ENCODE measurements at regions not wholly inside any gene's neighbourhood (a gene's known extent, or its start where the extent isn't known, plus 50 kb on each side); places are given as distances from the start of the nearest gene placed in this dataset.

DNA sequence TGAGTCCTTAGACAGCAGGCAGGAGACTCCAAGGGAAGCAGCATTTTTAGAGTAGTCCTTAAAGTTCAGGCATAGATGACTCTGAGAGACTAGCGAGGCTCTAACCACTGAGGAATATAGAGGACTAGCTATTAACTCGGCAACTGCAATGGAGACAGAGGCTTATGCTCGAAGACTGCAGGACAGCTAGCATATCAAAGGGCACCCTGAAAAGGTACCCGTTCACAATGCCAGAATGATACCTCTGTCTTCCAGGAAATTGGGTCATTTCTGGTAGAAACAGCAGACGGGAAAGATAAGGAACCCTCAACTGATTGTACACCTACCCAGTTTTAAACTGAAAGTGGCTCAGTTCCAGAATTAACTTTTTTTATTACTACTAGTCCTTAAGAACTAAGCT, 1204.0 kb upstream of the ZEB2 start:
- H3K36me3 ChIP-seq (ENCODE audit: control insufficient read depth, insufficient read depth, low read length), result no peaks in the 10 kb centered on the region
- FAIRE-seq, result no peak

DNA sequence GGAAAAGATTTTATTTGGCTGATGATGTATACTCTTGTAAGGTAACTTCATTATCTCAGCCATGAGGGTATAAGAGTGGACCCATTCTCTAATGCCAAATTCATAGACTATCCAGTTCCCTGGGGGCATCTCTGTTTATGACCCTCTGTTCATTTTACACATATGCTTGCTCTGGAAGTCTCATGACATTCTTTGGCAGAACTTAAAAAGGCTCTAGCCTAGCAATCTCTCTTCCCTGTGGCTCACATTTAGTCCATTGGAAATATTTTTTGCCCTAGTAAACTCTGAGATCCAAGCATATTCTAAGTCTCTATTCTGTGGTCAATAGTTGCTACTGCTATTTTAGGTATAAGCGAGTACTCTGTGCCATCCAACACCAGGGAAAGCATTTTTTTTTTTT, 1201.8 kb upstream of the ZEB2 start:
- TF ChIP-seq, protein P1, sequence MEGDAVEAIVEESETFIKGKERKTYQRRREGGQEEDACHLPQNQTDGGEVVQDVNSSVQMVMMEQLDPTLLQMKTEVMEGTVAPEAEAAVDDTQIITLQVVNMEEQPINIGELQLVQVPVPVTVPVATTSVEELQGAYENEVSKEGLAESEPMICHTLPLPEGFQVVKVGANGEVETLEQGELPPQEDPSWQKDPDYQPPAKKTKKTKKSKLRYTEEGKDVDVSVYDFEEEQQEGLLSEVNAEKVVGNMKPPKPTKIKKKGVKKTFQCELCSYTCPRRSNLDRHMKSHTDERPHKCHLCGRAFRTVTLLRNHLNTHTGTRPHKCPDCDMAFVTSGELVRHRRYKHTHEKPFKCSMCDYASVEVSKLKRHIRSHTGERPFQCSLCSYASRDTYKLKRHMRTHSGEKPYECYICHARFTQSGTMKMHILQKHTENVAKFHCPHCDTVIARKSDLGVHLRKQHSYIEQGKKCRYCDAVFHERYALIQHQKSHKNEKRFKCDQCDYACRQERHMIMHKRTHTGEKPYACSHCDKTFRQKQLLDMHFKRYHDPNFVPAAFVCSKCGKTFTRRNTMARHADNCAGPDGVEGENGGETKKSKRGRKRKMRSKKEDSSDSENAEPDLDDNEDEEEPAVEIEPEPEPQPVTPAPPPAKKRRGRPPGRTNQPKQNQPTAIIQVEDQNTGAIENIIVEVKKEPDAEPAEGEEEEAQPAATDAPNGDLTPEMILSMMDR (IDR thresholded peaks at IDR 0.05; ENCODE audit: insufficient read depth, low read length, severe bottlenecking), result no peak
- Histone ChIP-seq H3K4me3 (ENCODE audit: low read depth, low read length) (no peak overlapping the region), H3K27me3 (ENCODE audit: control insufficient read depth, insufficient read depth, low read length) (no peaks in the 10 kb centered on the region), H3K36me3 (ENCODE audit: control insufficient read depth, insufficient read depth, low read length) (no peaks in the 10 kb centered on the region)
- DNase-seq (ENCODE audit: low read depth) (no peak), FAIRE-seq (no peak)

More for the DNA sequence above, 1204.0 kb upstream of the ZEB2 start:
- DNase-seq (ENCODE audit: low read depth), result no peak
- H3K27me3 ChIP-seq (ENCODE audit: control insufficient read depth, insufficient read depth, low read length), result no peaks in the 10 kb centered on the region
- TF ChIP-seq, protein P1 (IDR thresholded peaks at IDR 0.05; ENCODE audit: insufficient read depth, low read length, severe bottlenecking), result no peak
- no peak overlapping the region for H3K4me3 ChIP-seq (ENCODE audit: low read depth, low read length)

DNA sequence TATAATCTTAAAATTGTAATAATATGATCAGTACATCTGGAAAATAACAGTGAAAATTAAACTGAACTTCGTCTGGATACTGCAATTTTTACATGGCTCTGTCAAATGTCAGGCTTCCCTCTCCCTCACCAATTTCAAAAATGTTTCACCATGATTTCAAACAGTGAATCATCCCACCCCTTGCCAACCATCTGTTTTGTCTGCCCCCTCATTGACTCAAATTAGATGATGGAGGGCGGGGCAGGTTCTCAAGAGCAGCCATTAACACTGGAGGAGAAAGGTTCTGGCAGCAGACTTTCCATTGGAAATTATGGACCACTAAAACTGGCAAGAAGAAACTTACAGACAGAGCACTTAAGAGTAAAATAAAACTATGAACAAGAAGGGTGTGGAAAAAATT, 1195.7 kb upstream of the ZEB2 start:
- DNase-seq (ENCODE audit: low read depth) (peak; percentile 29), FAIRE-seq (no peak)
- TF ChIP-seq, protein P1 (IDR thresholded peaks at IDR 0.05; ENCODE audit: insufficient read depth, low read length, severe bottlenecking), result no peak

DNA sequence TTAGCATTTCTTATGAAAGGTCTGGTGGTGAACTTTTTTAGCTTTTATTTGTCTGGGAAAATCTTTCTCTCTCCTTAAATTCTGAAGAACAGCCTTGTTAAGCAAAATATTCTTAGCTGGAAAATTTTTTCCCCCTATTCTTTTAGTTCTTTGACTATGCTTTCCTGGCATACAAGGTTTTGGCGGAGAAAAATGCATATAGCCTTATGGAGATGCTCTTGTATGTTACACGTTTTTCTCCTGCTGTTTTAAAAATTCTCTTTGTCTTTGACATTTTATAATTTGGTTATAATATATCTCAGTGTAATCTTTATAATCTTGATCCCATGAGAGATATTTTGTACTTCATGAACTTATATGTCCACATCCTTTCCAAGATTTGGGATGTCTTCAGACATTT, 1190.4 kb upstream of the ZEB2 start:
- H3K27me3 ChIP-seq (ENCODE audit: control insufficient read depth, insufficient read depth, low read length), result no peaks in the 10 kb centered on the region
- no peak overlapping the region for H3K4me3 ChIP-seq (ENCODE audit: low read depth, low read length)
- no peaks in the 10 kb centered on the region for H3K36me3 ChIP-seq (ENCODE audit: control insufficient read depth, insufficient read depth, low read length)
- FAIRE-seq (no peak), DNase-seq (ENCODE audit: low read depth) (no peak)
- TF ChIP-seq, protein P1 (IDR thresholded peaks at IDR 0.05; ENCODE audit: insufficient read depth, low read length, severe bottlenecking), result no peak

More for the DNA sequence above, 1195.7 kb upstream of the ZEB2 start:
- Histone ChIP-seq H3K36me3 (ENCODE audit: control insufficient read depth, insufficient read depth, low read length) (no peaks in the 10 kb centered on the region), H3K4me3 (ENCODE audit: low read depth, low read length) (no peak overlapping the region), H3K27me3 (ENCODE audit: control insufficient read depth, insufficient read depth, low read length) (no peaks in the 10 kb centered on the region)

DNA sequence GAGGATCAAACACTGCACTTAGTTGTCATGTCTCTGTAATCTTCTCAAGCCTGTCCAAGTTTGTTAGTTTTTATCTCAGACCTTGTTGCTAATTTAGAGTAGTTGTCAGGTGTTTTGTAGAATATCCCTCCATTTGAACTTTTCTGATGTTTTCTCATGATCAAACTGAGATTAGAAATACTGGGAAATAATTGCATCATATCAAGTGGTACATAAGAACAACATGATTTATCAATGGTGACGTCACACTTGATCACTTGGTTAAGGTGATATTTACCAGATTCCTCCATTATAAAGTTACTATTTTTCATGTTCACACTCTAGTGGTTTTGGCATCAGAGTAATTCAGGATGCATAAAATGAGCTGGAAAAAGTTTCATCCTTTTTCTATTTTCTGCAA, 1182.4 kb upstream of the ZEB2 start:
- DNase-seq (ENCODE audit: low read depth) (no peak), FAIRE-seq (no peak)
- Histone ChIP-seq H3K36me3 (ENCODE audit: control insufficient read depth, insufficient read depth, low read length) (no peaks in the 10 kb centered on the region), H3K27me3 (ENCODE audit: control insufficient read depth, insufficient read depth, low read length) (no peaks in the 10 kb centered on the region), H3K4me3 (ENCODE audit: low read depth, low read length) (no peak overlapping the region)
- TF ChIP-seq, protein P1 (IDR thresholded peaks at IDR 0.05; ENCODE audit: insufficient read depth, low read length, severe bottlenecking), result no peak

DNA sequence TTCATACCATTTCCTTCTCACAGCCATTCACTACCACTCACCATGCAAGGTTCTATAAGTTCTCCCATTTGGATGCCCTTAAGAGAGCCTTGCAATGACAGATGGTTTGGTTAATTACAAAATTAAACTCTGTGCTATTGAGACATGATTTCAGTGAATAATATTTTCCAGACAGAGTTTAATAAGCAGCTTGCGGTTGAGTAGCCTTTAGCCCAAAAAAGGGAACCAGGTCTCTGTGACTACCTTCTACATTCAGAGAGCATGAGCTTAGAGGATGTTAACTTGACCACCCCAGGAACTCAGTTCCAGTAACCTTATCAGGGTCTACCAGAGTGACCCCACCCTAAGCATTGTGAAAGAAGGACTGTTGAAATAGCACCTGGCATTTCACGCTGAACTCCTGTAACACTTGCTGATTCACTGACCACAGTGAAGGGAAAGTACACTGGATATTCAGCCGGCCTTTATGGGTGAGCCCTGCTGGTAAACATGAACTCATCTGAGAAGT, 1173.1 kb upstream of the ZEB2 start:
- H3K4me3 ChIP-seq (ENCODE audit: low read depth, low read length), result no peak overlapping the region
- TF ChIP-seq, protein P1 (IDR thresholded peaks at IDR 0.05; ENCODE audit: insufficient read depth, low read length, severe bottlenecking), result no peak
- H3K36me3 ChIP-seq (ENCODE audit: control insufficient read depth, insufficient read depth, low read length), result no peaks in the 10 kb centered on the region
- peak; percentile 80 for FAIRE-seq
- no peaks in the 10 kb centered on the region for H3K27me3 ChIP-seq (ENCODE audit: control insufficient read depth, insufficient read depth, low read length)
- DNase-seq (ENCODE audit: low read depth), result peak; percentile 98

Measured in bronchial epithelial cell (primary cell).